Ascending aorta (tissue), 2 donors: ENCODE measurements at regions not wholly inside any gene's neighbourhood (a gene's known extent, or its start where the extent isn't known, plus 50 kb on each side); places are given as distances from the start of the nearest gene placed in this dataset.

Experiments used
- DNase-seq, 2 donors: peaks; one replicate each; pipeline ENCODE4 v3.0.0-alpha.2; 2019; ENCODE audit warnings: low spot score in 2 of 2
- H3K27ac ChIP-seq, 2 donors: fragments of 200-600 bp; sonication (generic); one replicate each; pipeline ENCODE4 v1.5.1; 2016 to 2017; ENCODE audit warnings: mild to moderate bottlenecking in 1 of 2
- H3K27me3 ChIP-seq: fragments of 200-600 bp; sonication (generic); one replicate; pipeline ENCODE4 v1.5.1; 2017
- H3K36me3 ChIP-seq, 2 donors: fragments of 200-600 bp; sonication (generic); one replicate each; pipeline ENCODE4 v1.5.1; 2016
- H3K4me1 ChIP-seq, 2 donors: fragments of 200-600 bp; sonication (generic); one replicate each; pipeline ENCODE4 v1.5.1; 2016 to 2017; ENCODE audit warnings: mild to moderate bottlenecking in 1 of 2
- H3K4me3 ChIP-seq, 2 donors: fragments of 200-600 bp; sonication (generic); one replicate each; pipeline ENCODE4 v1.5.1; 2016 to 2017; ENCODE audit warnings: mild to moderate bottlenecking in 1 of 2
- H3K9me3 ChIP-seq, 2 donors: fragments of 200-600 bp; sonication (generic); one replicate each; pipeline ENCODE4 v1.5.1; 2016
- intact Hi-C: fragments of 100-400 bp; cut with DNase I; formaldehyde crosslinking; loops from one replicate; pipeline ENCODE4 v1.15.1; 2023
- TF ChIP-seq, protein P1 (sequence below), 3 experiments: fragments of 200-600 bp in 2 of 3; fragments of 450-650 bp in 1 of 3; sonication (generic) in 2 of 3; IDR thresholded peaks; one replicate each; pipeline ENCODE4 v1.5.1; 2016 to 2019; ENCODE audit warnings: antibody characterized with exemption in 3 of 3, mild to moderate bottlenecking in 1 of 3, moderate library complexity in 1 of 3

GRCh38 chr12:123042833-123043232 lies 62.4 kb downstream of the ARL6IP4 start:
- H3K36me3 ChIP-seq: no peaks in the 10 kb centered on the region
- H3K9me3 ChIP-seq: no peaks in the 10 kb centered on the region
- H3K4me3 ChIP-seq: no peak overlapping the region
- DNase-seq: no peak
- intact Hi-C loops: loop anchor here (1.0 to 5.0 kb wide), 3 partner anchors 64 to 195 kb away; partner anchors contain the start of gene PITPNM2
- H3K4me1 ChIP-seq: peaks cover 0 to 8% of the 10 kb centered on the region in 2 donors
- TF ChIP-seq, protein P1, sequence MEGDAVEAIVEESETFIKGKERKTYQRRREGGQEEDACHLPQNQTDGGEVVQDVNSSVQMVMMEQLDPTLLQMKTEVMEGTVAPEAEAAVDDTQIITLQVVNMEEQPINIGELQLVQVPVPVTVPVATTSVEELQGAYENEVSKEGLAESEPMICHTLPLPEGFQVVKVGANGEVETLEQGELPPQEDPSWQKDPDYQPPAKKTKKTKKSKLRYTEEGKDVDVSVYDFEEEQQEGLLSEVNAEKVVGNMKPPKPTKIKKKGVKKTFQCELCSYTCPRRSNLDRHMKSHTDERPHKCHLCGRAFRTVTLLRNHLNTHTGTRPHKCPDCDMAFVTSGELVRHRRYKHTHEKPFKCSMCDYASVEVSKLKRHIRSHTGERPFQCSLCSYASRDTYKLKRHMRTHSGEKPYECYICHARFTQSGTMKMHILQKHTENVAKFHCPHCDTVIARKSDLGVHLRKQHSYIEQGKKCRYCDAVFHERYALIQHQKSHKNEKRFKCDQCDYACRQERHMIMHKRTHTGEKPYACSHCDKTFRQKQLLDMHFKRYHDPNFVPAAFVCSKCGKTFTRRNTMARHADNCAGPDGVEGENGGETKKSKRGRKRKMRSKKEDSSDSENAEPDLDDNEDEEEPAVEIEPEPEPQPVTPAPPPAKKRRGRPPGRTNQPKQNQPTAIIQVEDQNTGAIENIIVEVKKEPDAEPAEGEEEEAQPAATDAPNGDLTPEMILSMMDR (IDR thresholded peaks at IDR 0.05): no peak
- H3K27ac ChIP-seq: no peak overlapping the region
- H3K27me3 ChIP-seq: no peaks in the 10 kb centered on the region

DNA sequence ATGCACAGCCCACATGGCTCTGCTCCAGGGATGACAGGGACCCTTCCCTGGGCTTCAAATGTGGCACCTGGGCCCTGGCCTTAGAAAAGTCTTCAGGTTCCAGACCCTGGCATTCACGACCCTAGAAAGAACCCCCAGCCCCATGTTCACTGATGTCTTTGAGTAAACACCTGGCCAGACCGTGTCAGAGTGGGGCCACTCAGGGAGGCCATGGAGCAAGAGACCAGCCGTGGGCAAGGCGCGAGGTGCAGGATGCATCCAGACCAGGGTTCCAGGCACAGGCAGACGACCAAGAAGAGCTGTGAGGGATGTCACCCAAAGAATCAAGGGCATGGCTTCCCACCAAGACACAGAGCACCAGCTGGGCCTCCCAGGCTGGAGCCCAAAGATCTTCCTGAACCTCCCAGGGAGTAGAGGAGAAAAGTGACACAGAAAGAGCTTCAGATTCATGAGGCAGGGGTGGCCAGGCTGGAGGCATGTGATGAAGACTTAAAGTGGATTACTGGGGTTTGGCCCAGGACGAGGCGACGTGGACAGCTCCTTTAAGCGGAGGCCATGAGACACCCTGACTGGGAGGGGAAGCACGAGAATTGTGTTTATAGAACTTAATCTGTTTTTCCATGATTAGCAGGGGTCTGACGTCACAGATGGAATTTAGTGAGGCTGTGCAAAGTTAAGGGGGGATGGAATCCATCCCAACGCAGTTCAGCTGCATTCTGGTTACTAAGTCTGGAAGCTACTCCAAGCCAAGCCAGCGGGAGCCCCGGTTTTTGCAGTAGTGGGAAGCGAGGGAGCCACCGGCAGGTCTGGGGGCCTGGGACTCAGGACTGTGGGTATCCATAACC lies 61.6 kb downstream of the ARL6IP4 start:
- TF ChIP-seq, protein P1 (IDR thresholded peaks at IDR 0.05): no peak
- Histone ChIP-seq H3K27ac (no peak overlapping the region), H3K4me1 (peaks cover 0 to 8% of the 10 kb centered on the region in 2 donors), H3K9me3 (no peaks in the 10 kb centered on the region), H3K4me3 (no peak overlapping the region), H3K36me3 (no peaks in the 10 kb centered on the region), H3K27me3 (no peaks in the 10 kb centered on the region)
- no peak for DNase-seq
- intact Hi-C loops: loop anchor here (5.0 kb wide), 1 partner anchor 65 kb away; no protein-coding TSS in a partner anchor

GRCh38 chr12:123041042-123041531 lies 60.6 kb downstream of the ARL6IP4 start:
- H3K4me1 ChIP-seq: peaks cover 0 to 8% of the 10 kb centered on the region in 2 donors
- intact Hi-C loops: loop anchor here (5.0 kb wide), 1 partner anchor 66 kb away; no protein-coding TSS in a partner anchor
- TF ChIP-seq, protein P1 (IDR thresholded peaks at IDR 0.05): no peak
- H3K9me3 ChIP-seq: no peaks in the 10 kb centered on the region
- no peak for DNase-seq
- no peaks in the 10 kb centered on the region for H3K27me3 ChIP-seq
- no peak overlapping the region for H3K4me3 ChIP-seq
- no peak overlapping the region for H3K27ac ChIP-seq
- H3K36me3 ChIP-seq: no peaks in the 10 kb centered on the region

DNA sequence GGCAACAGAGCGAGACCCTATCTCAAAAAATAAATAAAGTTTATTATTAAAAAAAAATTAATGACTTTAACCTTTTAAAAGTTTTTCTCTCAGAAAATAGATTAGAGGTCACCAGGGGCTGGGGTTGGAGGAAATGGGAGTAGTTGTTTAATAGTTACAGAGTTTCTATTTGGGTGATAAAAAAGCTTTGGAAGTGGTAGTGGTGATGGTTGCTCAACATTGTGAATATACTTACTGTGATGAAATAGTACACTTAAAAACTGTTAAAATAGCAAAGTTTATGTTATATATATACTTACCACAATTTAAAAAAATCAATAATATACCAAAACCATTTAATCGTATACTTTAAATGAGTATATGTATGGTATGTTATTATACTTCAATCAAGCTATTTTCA lies 59.6 kb downstream of the ARL6IP4 start:
- TF ChIP-seq, protein P1 (IDR thresholded peaks at IDR 0.05): no peak
- H3K4me1 ChIP-seq: peaks cover 0 to 8% of the 10 kb centered on the region in 2 donors
- no peaks in the 10 kb centered on the region for H3K27me3 ChIP-seq
- intact Hi-C loops: loop anchor here (5.0 kb wide), 1 partner anchor 67 kb away; no protein-coding TSS in a partner anchor
- no peak for DNase-seq
- no peak overlapping the region for H3K27ac ChIP-seq
- no peaks in the 10 kb centered on the region for H3K36me3 ChIP-seq
- H3K9me3 ChIP-seq: no peaks in the 10 kb centered on the region
- H3K4me3 ChIP-seq: no peak overlapping the region

- peaks cover 0 to 5% of the 10 kb centered on the region in 2 donors for H3K4me1 ChIP-seq
- TF ChIP-seq, protein P1 (IDR thresholded peaks at IDR 0.05): no peak
These were observed 58.5 kb downstream of the ARL6IP4 start for GRCh38 chr12:123038966-123039365.

More at GRCh38 chr12:123038966-123039365, 58.5 kb downstream of the ARL6IP4 start:
- DNase-seq: no peak
- intact Hi-C loops: no loop called here
- H3K36me3 ChIP-seq: peaks cover 0 to 2% of the 10 kb centered on the region in 2 donors
- H3K4me3 ChIP-seq: no peak overlapping the region
- H3K27me3 ChIP-seq: no peaks in the 10 kb centered on the region
- no peak overlapping the region for H3K27ac ChIP-seq
- H3K9me3 ChIP-seq: no peaks in the 10 kb centered on the region
